Raji (cell line): ENCODE measurements at regions not wholly inside any gene's neighbourhood (a gene's known extent, or its start where the extent isn't known, plus 50 kb on each side); places are given as distances from the start of the nearest gene placed in this dataset.

Experiments used
- POLR2A ChIP-seq: IDR thresholded peaks from 2 replicates; pipeline ENCODE4 v1.6.1; 2011; ENCODE audit warnings: low read depth, low read length, control low read depth; ENCODE audit not compliant: insufficient read depth

DNA sequence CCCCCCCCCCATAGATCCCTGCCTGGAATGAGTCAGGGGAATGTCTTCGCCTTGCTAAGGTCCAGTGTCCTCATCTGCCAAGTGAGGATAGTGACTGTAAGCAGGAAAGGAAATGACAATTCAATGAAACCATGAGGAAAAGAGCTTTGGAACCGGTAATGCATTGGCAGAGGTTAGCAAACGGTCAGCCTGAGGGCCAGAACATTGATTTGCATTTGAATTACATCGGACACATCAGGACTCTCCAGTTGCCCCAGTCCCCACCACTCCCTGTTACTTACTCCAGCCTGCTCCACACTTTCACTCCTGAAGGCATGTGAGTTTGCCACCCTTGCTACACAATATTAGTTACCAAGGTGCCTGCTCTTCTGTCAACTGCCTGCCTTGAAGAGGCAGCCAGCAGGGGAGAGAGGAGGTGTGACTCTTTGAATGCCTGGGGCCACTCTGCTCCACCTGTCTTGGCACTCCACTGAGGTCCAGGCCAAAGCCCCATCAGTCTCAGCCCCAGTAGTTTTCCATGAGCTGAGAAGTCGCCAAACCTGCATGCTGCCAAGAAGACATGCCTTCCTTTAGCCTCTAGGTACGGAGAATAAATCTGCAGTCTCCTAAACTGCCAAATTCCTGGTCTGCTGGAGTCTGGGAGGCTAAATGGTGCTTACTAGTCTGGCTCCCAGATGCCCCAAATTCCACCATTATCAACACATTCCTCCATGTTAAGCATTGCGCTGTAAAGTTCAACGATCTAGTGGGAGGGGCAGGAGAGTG is 191.7 kb upstream of the TLE3 start:
- no peak for TF ChIP-seq POLR2A

DNA sequence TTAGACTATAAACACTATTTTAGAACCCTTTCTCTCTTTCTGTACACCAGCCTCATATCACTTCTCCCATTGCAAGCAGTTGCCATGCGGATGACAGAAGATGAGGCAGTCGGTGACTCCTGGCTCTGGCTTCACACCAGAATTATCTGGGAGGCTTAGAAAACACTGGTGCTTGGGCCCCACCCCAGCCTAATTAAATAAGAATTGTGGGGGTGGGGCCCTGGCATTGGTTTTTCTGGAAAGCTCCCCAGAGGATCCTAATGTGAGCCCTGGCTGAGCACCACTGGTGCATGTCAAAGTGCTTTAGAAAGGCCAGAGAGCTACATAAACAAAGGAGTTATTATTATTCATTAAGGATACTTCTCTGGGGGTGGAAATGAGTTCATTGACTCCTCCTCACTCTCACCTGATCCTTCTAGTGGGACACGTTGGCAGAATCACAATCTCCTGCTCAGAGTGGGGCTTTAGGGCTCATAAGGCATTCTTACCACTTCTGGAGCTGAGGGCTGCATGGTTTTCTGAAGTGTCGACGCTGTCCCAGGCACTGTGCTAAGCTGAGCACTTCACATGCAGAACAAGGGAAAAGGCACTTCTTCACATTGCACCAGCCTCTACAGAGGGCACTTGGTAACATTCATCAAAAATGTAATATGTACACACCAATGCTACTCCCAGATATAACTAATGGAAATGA is 188.5 kb upstream of the TLE3 start:
- no peak for TF ChIP-seq POLR2A

DNA sequence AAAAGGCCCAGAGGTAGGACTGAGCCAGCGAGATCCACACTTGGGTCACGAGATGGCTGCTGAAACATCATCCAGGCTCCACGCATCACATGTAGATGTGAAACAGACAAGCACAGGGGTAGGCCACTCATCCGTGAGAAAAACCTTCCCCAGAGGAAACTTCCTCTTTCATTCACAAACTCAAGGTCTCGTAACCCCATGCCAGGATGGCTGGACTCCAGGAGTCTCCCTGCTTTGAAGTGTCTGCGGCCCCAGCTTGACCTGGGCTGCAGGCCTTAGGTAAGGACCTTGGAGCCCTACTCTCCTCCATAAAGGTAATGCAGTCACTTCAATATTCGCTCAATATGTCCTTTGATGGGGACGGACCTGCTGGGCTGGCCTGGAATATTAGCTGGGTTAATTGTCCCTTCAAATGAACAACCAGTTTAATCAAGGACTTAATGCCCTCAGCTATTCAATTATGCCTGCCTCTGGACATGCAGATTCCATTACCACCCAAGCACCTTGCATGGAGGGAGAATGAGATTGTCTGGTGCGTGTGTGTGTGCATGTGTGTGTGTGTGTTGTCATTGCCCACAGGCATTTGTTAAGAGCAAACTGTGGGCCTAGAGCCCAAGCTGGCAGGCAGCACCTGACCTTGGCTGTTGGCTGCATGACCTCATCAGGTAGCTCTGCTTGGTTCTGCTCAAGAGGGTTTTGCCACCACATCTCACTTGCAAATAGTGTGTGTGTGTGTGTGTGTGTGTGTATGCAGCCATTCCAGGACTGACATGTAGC is 186.9 kb upstream of the TLE3 start:
- no peak for TF ChIP-seq POLR2A

DNA sequence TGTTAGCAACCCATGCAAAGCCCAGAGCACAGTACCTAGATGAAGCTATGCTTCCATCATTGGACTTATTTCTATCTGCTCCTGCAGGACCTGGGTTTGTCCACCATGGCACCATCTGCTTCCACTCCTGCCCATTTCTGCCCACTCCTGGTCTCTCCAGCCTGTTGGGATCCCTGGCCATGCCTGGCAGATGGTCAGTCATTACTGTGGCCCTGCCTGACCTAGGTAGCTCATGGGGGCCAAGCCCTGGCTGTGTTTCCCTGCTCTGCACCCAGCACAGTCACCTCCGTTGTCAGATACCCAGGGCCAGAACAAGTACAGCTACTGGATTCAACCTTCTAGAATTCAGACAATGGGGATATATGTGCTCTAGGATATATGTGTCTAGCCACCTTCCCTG is 185.8 kb upstream of the TLE3 start:
- TF ChIP-seq POLR2A = no peak

DNA sequence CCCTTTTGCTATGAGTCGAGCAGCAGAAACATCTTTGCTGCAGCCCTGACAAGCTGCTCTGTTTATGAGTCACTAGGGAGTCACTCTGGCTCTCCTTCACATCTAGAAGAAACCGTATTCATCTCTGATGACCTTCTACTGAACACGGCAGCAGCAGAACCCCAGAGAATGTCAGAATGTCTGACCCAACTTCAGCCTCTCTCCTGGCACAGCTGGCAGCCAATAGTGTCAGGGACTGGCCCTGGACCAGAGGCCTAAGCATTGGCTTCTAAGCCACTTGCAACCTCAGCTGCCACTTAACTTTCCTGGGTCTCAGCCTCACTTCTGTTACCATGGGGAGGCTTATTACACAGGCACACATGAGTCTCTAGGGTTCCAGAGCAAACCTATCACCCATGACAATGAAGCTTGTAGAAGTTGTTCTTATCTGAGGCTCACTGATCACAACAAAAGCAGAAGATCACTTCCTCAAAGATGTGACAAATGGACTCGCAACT is 184.1 kb upstream of the TLE3 start:
- TF ChIP-seq POLR2A = no peak

DNA sequence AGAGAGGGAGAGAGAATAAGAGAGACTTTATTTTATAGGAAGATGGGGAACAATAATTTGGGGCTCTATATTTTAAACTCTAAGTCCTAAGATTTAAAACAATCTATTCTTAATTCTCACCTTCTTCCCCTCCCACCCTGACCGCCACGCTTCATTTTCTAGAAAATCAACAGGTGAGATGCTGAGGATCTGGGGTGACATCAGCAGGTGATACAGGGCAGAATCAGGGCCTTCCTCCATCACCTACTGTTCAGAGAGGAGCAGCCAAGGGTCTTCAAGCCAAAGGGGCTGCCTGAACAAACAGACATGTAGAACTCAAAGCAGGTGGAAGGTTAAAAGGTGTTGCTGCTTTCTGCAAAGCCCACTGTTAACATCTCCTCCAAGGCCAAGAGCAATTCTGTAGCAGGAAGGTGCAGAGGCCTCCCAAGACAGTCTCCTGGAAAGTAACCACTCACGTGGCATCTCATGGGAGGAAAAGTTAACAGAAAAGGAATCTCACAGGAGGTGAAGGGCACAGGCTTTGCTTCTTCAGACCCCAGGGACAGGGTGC is 183.6 kb upstream of the TLE3 start:
- no peak for TF ChIP-seq POLR2A

DNA sequence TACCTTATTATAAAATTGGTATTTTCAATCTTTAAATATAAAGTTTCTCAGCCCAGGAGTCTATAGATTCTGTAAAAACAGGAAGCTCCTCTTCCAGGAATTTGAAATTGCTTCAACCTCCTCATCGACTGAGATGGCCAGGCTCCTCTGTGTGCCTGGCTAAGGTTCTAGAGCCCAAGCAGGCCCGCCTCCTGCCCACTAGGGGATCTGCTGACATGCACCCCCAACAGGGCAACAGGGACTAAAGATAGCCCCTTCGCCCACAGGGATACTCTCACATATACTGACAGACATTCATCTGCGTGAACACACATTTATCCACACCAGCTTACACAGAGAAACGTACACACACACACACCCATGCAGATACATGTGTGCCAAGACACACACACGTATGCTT is 183.1 kb upstream of the TLE3 start:
- no peak for TF ChIP-seq POLR2A

DNA sequence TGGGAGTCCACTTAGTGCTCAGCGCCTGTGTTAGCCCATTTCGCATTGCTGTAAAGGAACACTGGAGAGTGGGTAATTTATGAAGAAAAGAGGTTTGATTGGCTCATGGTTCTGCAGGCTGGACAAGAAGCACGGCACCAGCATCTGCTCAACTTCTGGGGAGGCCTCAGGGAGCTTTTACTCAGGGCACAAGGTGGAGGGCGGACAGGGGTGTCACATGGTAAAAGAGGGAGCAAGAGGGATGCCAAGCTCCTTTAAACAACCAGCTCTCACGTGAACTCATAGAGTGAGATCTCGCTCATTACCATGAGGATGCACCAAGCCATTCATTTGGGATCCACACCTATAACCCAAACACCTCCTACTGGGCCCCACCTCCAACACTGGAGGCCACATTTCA is 181.4 kb upstream of the TLE3 start:
- no peak for TF ChIP-seq POLR2A

DNA sequence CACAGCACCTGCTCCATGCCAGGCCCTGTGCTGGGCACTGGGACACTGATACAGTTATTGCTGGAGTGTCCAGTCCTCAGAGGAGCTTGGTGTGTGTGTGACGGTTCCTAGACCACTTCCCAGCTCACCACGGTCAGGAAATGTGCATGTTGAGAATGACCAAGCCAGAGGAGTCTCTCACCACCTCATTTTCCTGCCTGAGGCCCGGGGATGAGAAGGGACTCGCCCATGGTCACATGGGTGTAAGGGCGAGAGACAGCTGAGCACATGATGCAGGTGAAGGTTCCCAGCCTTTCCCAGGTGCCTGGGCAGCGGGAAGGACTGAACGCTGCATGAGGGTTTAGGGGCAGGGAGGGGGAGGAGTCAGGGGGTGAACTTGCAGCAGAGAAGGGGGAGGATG is 180.9 kb upstream of the TLE3 start:
- no peak for TF ChIP-seq POLR2A

DNA sequence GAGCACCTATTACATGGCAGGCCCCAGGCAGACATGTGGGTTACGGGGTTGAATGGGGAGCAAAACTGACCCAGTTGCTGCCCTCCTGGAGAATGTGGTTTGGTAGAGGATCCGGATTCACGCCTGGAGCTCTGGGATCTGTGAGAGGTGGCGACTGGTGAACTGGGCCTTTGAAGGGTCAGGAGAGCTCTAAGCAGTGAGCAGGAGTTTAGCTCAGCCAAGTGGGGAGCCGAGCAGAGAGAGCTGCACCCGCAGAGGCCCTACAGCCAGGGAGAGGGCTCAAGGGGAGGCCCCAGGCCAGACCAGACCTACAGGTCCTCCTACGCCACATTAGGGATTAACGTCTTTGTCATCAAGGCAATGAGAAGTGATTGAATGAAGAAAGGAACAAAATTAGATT is 179.8 kb upstream of the TLE3 start:
- no peak for TF ChIP-seq POLR2A

DNA sequence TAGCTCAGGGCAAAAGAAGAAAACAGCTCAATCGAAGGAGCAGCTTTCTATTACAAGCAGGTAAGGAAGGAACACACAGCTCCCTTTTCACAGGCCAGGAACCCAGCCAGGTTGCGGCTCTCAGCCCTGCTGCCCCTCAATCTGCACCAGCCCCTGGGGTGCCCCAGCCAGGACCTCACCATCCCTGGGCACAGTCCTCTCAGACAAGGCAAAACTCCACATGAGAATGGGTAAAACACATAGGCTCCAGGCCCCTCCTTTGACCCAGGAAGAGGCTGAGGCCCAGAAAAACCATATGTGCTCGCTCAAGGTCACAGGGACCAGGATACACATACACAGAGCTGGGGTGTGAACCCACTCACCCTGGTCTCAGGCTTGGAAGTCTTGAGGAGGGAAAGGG is 178.7 kb upstream of the TLE3 start:
- no peak for TF ChIP-seq POLR2A

DNA sequence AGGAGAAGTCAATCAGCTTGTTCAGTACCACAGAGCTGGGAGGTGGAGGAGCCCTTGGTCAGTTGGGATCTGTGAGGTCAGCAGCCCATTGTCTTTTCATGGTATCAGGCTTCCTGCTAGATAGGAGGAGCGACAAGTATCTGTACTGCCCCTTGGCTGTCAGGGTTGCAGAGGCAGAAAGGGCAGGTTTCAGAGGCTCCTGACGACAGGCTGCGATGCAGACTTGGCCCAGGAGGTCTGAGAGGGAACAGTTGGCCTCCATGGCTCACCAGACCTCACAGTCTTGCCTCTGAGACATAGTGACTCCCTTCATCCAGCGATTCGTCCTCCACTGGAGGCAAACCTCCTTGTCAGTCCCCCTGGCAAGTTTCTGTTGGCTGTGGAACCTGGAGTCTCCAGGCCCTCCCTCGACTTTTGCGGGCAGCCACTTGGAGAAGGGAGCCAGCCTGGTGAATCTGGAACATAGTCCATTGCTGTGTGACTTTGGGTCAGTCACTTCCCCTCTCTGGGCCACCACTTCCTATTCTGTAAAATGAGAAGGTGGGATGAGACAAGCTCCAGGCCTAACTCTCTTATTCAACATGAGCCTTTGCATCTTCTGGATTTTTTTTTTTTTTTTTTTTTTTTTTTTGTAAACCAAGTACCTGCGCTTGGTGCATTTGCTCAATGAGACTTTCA is 177.9 kb upstream of the TLE3 start:
- no peak for TF ChIP-seq POLR2A

DNA sequence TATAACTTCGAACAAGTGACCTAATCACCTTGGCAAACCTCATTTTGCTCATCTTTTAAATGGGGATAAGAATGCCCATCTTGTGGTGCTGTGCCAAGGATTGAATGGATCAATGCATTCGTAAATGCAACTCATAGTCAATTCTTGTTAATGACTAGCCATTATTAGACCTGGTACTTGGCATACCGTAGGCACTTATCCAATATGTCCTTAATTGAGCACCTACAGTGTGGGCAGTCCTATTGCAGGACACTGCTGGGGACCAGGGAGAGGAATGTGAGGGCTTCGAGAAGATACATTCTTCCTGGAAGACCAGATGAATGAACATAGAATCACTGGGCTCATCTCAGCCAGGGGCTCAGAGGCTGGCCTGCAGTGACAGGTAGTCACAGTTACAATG is 177.2 kb upstream of the TLE3 start:
- no peak for TF ChIP-seq POLR2A

DNA sequence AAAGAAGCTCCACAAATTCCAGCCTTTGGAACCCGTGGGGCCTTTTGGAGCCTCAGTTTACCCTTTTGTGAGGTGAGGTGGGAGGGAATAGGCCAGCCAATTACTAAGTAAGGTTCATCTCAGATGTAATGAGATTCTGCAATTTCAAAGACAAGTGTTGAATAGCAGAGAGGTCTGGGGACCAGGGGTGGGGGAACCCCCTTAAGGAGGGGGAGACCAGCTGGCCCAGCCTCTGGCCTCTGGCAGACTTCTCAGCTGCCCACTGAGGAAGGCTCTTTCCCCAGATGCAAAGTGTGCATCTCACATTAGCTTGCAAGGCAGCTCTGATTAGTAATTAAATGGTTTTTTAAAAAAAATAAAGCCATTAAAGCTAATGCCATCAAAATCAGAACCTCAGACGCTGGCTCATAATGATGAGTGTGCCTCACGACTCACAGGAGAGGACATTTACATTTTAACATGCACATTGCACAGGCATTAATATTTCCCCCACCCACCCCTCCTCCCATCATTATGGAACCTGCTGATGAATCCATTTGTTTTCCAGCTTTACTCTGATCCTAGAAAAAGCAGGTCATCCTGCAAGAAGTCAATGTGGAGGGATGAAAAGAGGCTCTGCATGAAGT is 176.7 kb upstream of the TLE3 start:
- no peak for TF ChIP-seq POLR2A

DNA sequence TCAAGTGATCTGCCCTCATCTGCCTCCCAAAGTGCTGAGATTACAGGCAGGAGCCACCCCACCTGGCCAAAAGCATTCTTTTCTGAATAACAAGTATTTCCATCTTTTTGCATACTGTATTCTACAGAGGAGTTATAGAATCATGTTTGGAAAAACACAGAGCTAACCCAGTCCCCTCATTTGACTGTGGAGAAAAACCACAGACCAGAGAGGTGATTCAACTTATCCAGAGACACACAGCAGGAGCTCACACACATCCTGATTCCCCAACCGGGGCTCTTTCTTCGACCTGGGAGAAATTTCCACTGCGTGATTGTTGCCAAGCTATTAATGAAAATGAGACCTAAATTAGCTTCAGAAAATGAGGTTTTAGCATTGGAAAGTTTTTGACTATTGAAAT is 176.1 kb upstream of the TLE3 start:
- TF ChIP-seq POLR2A = no peak
